Effector CD8-positive, alpha-beta T cell (primary cell): ENCODE measurements at regions not wholly inside any gene's neighbourhood (a gene's known extent, or its start where the extent isn't known, plus 50 kb on each side); places are given as distances from the start of the nearest gene placed in this dataset.
"Not testable (repeated sequence)": the region's sequence is repeated elsewhere in the genome, so short reads cannot be mapped to it uniquely, and the experiment has no call there.

Experiments
- DNase-seq: peaks from one replicate; lab custom pipeline; 2025; lab: John Stamatoyannopoulos, UW

DNA sequence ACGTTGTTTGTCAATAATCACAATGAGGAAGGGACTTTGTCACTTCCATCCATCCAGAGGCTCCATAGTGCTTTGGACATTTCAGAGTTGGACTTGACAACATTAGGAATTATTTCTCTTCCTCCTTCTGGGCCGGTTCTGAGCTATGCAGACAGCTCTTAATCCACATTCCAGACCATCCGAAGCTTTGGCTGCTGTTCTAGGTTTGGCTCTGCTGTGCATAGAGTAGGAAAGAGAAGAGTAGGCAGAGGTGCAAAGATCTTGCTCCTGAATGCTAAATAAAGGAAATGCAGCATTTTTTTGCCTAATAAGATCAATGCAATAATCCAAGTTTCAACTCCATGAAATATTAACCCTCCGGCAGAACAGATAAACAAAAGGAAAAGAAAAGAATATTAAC is 216.3 kb upstream of the PRNP start:
- DNase-seq: no peak

DNA sequence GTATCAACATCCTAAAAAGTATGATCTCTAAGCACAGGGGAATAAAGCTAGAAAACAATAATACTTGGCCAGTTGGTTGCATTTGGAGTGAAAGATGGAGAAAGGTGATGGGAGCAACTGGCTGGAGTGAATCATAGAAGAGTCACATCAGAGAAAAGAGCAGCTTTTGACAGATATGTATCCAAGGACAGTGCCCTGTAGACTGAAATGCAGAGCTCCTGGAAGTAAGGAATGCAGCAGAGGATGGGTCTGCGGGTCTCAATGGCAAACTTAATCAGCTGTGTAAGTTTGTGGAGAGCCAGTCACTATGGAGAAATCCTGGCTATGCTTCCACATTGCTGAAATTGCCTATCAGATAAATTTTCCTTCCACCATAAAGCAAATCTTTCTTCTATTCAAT is 218.1 kb upstream of the PRNP start:
- no peak for DNase-seq

DNA sequence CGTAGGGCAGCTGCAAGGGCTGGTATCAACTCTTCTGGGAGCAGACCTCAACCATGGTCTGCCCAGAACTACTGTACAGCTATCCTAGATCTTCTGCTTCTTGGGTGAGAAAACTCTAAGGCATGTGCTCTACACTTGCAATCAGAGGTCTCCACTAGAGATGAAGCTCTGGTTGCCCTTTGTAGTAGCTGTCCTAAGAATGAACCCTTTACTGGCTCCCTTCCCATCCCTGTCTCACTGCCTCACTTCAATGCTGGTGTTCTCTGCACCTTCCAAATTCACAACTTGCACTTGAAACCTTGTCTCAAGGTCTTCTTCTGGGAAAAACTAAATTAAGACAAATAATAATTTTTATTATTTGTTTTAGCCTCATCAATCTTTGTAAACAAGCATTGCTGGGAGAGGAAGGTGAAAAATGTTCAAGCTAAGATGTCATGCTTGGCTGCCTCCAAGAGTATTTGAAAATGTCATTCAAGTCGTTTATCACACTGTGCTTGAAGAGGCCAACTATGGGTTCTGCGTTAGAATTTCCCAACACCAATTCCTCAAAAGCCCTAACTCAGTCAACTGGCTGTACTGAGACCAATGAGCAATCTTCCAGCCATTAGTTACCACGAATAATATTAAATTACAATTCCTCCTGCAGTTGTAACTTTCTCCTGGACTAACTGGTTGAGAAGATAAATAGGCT is 216.9 kb upstream of the ADRA1D start:
- DNase-seq: no peak

DNA sequence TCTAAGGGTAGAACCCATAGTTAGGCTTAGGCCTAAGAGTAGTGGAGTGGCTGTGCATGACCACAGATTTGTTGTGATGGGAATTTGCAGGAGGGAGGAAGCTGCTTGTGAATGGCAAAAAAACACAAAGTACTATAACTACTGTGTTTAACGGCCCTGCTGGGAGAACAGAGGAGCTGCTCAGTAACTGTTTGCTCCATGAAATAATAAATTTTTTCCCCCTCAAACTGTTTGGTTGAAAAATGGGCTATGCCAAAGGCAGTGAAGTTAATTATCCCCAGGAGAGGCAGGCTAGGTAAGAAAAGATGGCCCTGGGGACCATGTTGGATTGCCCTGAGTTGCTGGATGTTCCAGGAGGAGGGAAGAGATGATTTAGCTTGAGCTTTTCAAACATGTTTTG is 216.1 kb upstream of the ADRA1D start:
- DNase-seq: no peak

DNA sequence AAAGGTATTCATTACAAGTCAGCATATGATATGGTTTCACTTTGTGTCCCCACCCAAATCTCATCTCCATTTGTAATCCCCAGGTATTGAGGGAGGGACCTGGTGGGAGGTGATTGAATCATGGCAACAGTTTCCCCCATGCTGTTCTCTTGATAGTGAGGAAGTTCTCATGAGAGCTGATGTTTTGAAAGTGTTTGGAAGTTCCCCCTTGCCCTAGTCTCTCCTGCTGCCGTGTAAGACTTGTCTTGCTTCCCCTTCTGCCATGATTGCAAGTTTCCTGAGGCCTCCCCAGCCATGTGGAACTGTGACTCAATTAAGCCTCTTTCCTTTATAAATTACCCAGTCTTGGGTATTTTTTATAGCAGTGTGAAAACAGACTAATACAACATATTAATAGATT is 213.7 kb upstream of the ADRA1D start:
- not testable (repeated sequence) for DNase-seq

DNA sequence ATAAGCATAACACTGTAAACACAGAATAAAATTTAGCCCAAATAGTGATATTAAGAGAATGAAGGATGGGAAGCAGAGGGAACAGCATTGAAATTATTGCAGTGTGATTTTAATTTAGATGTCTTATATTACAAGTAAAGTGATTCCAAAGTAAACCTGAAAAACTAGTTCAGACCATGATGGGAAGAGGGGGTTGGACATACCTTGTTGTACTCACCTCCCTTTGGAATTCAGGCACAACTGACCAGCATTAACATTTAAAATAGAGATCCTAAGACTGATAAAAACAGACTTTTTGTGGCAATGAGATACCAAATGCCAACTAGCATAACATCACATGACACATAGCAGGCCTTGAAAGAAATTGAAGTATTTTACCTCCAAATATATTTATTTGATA is 210.0 kb upstream of the ADRA1D start:
- DNase-seq: no peak

DNA sequence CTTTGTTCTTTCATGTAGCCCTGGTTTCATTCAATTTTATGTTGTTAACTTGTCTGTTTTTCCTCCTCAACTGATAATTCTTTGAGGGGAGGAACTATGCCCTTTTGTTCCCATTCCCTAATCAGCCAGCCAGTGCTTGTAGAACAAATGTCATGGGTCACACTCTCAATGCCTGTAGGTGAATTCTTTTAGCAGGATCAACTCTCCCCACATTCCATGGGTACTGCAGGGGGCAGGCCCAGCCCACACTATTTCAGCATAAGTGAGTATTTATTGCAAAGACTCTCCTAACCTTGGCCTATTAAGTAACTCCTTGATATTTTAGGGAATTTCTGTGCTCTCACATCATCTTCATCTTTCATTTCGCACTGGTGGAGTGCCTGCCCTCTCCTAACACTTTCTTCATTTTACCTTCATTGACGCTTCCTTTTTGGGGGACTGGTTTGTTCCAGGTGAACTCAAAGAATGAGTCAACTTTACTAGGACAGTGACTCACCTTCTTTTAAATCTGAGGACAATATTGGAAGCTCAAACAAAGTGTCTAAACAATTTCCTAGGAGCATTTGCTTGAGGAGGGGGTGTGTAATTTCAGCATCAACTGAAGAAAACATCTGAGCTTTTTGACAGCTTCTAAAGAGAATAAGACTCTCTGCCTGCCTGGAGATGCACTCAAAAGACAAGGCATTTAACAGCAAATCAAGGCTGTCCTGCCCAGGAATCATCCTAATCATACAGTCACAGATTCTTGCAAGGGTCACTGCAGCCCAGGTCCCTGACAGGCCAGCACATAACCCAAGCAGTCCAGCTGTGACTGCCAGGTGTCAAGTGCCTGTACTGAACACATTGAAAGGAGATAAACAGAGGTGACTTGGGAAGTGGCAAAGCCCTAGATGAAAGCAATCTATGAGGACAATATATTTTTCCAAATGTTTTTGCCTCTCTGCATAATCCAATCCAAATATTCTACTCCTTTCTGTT is 208.8 kb upstream of the ADRA1D start:
- no peak for DNase-seq

DNA sequence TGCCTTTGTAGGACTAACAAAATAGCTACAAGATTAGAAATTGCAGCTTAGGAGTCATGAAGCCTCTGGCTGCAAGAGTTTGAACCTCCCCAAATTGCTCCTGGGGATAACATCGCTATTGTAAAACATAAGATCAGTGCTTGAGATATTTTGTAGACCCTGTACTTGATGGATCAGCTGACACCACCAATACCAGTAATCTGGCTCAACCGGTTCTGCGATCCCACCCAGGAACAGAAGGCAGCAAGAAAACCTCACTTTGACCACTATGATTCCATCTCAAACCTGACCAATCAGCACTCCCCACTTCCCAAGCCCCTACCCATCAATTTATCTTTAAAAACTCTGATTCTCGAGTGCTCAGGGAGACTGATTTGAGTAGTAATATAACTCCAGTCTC is 206.9 kb upstream of the ADRA1D start:
- DNase-seq: no peak

DNA sequence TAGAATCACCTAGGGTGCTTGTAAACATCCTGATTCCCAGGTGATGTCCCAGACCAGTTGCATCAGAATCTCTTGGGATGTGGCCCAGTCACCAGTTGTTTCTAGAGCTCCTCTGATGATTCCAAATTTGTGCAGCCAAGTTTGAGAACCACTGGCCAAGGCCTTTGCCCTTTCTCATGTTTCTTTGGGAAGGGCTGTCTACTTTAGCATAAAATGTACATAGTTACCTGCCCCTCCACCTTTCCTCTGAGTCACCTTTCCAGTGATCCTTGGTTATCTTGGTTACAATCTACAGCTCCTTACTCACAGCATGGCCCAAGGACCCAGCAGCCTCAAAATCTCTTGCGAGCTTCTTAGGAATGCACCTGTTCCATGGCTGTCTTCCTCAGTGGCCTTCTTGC is 206.2 kb upstream of the ADRA1D start:
- DNase-seq: no peak

DNA sequence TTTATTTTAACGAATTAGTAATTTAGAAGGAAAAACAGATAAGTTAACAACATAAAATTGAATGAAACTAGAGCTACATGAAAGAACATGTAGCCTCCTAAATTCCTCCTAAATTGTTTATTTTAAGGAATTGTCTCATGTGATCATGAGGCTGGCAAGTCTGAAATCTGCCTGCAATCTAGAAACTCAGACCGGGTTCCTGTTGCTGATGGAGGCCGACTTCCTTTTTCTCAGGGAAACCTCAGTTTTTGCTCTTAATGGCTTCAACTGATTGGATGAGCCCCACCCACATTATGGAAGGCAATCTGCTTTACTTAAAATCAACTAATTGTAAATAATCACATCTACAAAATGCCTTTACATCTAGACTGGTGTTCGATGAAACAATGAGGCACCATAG is 205.0 kb upstream of the ADRA1D start:
- DNase-seq: no peak

DNA sequence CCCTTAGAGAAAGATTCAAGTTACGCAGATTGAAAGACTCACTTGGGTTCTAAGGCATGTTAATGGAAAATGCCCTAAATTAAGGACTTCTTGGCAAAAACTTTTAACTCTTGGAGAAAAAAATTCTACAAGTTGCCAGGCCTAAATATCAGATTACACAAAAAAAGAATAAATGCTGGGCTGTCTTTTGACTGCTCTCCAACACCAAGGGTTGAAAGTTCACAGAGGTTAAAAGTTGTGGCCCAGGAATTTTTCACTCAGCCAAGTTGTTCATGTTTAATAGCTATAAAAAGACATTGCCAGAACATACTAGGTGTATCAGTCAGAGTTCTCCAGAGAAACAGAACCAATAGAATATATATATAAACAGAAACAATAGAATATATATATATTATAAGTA is 204.3 kb upstream of the ADRA1D start:
- DNase-seq: no peak

DNA sequence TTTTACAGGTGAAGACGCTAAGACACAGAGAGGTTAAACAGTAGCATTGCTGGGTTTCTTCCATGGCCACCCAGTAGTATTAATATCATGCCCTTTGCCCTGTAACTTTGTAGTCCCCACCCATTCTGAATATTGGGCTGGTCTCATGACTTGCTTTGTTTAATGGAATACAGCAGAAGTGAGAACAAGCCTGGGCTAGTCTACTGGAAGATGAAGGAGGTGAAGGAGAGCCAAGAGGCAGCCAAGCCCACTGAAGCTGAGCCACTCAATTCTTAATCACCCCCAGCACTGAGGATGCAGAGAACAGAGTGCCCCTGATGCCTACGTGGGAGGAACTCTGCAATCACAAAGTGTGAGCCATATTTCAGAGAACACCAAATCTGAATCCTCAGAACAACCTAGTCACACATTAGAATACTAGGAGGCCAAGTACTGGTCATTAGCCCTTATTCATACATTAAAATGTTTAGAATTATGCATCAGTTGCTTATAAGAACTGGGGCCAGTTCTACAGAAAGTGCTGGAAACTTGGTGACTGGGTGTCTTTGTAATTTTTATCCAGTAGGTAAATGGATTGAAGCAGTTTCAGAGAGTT is 202.5 kb upstream of the ADRA1D start:
- no peak for DNase-seq

DNA sequence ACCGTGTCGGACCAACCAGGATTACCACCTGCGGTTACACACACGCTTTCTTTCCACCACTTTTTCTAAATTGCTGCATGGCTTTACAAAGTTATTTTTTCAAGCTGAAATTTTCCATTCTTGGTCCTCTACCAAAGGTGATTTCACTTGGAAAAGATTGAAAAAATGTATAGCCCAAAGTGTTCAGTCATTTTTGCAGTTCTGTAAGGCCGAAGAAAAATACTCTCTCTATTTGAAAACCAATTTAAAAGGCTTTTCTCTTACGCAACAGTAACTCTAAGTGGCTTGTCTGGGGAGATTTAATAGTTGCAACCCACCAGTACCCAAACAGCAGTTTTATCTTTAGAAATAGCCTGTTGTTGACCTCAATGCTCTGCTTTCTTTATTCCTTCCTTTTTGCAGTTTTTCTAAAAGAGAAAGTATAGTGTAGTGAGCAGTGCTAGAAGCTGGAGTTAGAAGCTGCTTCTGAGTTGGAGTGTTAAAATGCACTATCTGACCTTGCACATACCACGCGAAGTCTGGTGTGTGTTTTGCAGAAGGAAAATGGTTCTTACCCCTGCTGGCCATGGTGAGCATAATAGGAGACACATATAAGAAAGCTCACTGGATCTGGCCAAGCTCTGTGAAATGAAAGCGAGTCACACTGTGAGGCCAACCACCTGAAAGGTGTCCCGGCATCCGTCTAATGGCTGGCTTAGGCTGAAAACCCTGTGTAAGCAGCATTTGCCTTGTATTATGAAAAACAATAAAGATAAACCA is 201.0 kb upstream of the ADRA1D start:
- DNase-seq: no peak

DNA sequence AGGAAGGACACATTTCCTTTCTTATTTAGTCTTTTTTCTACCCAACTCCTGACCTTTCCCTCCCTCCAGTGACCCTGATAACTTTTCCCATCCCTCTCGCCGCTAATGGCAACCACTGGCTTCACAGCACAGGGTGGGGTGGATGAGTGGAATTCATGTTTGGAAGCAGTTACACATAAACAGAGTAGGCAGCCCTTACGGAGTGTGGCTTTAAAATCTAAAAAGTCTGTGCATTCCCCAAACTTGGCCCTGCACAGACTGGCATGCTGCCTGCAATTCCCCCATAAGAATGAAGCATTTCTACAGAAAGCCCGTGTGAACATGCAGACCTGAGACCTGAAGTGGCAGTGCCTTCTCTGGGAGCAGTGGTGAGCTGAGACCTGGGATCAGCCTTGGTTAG is 196.7 kb upstream of the ADRA1D start:
- no peak for DNase-seq

DNA sequence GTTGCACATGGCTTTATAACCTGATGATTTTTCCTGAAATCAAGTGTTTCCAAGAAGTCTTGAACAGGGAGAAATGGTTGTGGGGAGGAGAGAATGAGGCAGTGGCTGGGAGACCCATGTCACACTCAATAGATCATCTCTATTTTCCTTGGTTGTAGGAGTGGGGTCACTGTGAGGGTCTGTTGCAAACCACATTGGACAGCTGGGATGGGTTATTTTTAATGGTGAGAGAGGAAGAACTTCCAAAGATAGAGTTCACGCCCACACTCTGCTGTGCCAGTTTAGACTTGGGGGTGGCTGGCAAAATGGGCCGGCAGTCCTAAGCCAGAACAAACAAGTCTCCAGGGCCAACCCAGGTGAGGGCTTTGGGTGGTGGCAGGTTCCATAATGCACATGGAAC is 196.2 kb upstream of the ADRA1D start:
- DNase-seq: no peak

DNA sequence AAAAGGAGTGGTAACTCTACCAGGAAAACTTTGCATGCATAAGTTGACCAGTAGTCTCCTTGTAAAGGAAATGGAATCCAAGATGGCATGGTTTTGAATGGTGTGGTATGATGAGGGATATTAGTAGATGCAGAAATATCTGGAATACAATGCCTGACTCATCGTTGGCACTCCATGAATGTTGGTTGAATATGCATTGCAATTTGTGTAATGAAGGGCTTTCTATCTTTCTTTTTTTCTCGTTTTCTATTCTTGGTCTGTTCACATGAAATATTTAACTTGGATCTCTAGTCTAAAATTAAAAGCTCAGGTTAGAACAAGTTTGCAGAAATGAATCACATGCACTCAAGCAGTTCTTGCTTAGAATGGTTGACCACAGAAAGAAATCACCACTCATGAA is 195.3 kb upstream of the ADRA1D start:
- no peak for DNase-seq

DNA sequence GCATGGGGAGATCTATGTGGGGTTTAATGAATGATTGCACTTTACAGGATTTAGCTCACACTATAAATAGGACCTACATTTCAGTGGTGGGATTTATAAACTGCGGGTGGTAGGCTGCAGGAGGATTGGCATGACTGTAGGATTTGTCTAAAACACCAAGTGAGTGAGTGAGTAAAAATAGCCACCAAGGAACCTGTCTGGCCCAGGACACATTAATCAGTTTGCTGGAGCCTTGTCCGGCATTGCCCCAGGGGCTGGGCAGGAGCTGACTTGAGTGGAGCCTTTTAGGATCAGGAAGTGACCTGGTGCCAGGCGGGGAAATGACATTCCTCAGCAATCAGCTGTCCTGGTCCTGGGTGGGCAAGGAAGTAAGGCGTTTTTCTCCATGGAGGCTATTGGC is 193.9 kb upstream of the ADRA1D start:
- no peak for DNase-seq

DNA sequence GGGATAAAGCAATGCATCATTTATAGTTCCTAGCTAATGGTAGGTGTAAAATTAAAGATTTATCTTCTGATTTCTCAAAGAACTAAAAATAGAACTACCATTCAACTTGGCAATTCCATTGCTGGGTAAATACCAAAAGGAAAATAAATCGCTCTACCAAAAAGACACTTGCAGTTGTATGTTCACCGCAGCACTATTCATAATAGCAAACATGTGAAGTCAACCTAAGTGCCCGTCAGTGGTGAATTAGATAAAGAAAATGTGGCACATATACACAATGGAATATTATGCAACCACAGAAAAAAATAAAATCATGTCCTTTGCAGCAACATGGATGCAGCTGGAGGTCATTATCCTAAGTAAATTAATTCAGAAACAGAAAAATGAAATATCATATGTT is 192.8 kb upstream of the ADRA1D start:
- DNase-seq: no peak

DNA sequence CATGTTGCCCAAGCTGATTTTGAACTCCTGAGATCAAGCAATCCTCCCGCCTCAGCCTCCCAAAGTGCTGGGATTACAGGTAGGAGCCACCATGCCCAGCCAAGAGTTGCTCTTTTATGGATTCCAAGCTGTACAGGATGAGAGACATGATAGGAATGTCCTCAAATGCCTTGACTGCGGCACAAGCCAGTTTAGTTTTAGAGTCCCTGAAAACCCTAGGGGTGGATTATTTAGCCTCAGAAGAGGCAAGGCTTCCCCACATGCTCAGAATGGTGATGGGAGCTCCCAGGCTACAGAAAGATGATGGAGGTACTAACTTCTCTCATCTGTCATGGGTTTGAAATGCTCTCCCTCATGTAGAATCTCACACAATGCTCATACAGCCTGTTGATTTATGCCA is 192.1 kb upstream of the ADRA1D start:
- DNase-seq: no peak

DNA sequence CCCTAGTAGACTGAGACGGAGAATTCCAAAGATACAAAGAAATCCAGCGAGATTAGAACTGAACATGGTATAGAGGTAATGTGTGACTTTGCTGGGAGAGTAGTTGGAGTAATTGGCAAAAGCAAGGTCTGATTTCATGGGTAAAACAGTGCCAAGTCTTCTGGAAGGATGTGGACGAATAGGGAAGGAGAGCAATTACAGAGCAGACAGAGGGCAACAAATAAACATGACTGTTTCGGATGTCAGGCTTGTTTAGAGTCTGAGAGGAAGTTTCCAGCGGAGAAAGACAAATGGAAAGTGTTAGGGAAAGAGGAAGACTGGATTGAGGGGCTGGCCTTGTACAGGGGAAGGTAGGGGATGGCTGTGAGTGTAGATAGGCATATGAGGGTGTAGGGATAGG is 190.4 kb upstream of the ADRA1D start:
- no peak for DNase-seq

DNA sequence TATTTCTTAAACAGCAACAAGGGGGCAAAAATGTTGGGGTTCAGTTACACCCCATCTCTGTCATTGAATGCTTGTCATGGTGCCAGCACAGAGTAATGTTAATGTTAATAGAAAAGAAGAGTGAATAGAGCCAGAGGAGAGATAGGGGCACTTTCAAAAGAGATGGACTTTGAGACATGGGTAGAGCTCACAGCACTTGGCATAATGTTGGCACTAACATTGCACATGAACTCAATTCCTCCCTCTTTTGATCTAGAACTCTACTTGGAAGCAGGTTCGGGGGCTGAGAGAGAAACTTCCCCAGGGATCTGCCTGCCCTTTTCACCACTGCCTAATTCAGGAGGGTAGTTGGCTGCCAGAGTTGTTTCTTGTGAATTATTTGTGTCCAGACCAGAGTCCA is 188.0 kb upstream of the ADRA1D start:
- DNase-seq: no peak
